A549 (cell line): ENCODE measurements at regions not wholly inside any gene's neighbourhood (a gene's known extent, or its start where the extent isn't known, plus 50 kb on each side); places are given as distances from the start of the nearest gene placed in this dataset.

Experiments
- ATAC-seq, 2 experiments: fragments of 200-7000 bp in 1 of 2; fragments of >200 bp in 1 of 2; cut with Nextera tagmentation in 1 of 2; cut with Tn5 transposase in 1 of 2; 3 replicates each; pipeline versions ENCODE4 v1.8.0 to v1.9.1; 2018 to 2020; ENCODE audit warnings: mild to moderate bottlenecking in 1 of 2, moderate library complexity in 1 of 2
- CTCF ChIA-PET: fragments of 300-600 bp; sonication (Branson Sonifier 250); formaldehyde crosslinking; extraction: SDS; loops from one replicate; lab custom pipeline; 2021; ENCODE audit warnings: antibody characterized with exemption, inconsistent platforms; lab: Yijun Ruan, JAX
- POLR2A ChIA-PET: fragments of 350-600 bp; formaldehyde crosslinking; extraction: SDS; loops from one replicate; lab custom pipeline; 2021; ENCODE audit warnings: antibody characterized with exemption, inconsistent platforms; lab: Yijun Ruan, JAX
- DNase-seq, 2 experiments: peaks; one replicate each; pipeline versions ENCODE4 v3.0.0 to v3.0.0-alpha.2; 2011 to 2016; ENCODE audit warnings: low read depth in 1 of 2, low spot score in 1 of 2
- FAIRE-seq: peaks from 2 replicates; lab custom pipeline; 2011; peaks lifted over from hg19 to GRCh38; lab: Jason Lieb, UNC
- H3K27ac ChIP-seq, 2 experiments: fragments of >200 bp; sonication (Bioruptor Twin); formaldehyde crosslinking; 3 replicates each; pipeline ENCODE4 v1.5.1; 2016 to 2017
- H3K4me1 ChIP-seq: fragments of >200 bp; sonication (Bioruptor Twin); formaldehyde crosslinking; 3 replicates; pipeline ENCODE4 v1.6.1; 2016
- H3K4me2 ChIP-seq: fragments of >200 bp; sonication (Bioruptor Twin); formaldehyde crosslinking; 3 replicates; pipeline ENCODE4 v1.6.1; 2016
- H3K4me3 ChIP-seq: fragments of >200 bp; sonication (Bioruptor Twin); formaldehyde crosslinking; 3 replicates; pipeline ENCODE4 v1.5.1; 2016
- H3K9me3 ChIP-seq: fragments of >200 bp; sonication (Bioruptor Twin); formaldehyde crosslinking; 3 replicates; pipeline ENCODE4 v1.6.1; 2016
- CBX8 ChIP-seq: fragments of 200-600 bp; sonication (generic); IDR thresholded peaks from 2 replicates; pipeline ENCODE4 v1.6.1; 2016
- EHF ChIP-seq: fragments of 250-450 bp; sonication (Bioruptor Pico); IDR thresholded peaks from 2 replicates; pipeline ENCODE4 v1.5.0; 2020; ENCODE audit warnings: mild to moderate bottlenecking
- EHMT2 ChIP-seq: fragments of 200-600 bp; sonication (generic); IDR thresholded peaks from 2 replicates; pipeline ENCODE4 v1.6.1; 2016; ENCODE audit warnings: antibody characterized with exemption, low read depth, mild to moderate bottlenecking, moderate library complexity
- ELK1 ChIP-seq: fragments of 150-350 bp; IDR thresholded peaks from 2 replicates; pipeline ENCODE4 v1.6.1; 2014; ENCODE audit warnings: low read depth, mild to moderate bottlenecking, low read length
- ESRRA ChIP-seq: fragments of 150-350 bp; IDR thresholded peaks from 2 replicates; pipeline ENCODE4 v1.6.1; 2014; ENCODE audit warnings: mild to moderate bottlenecking, low read length, borderline replicate concordance
- FOSB ChIP-seq: fragments of 250-450 bp; sonication (Bioruptor Pico); IDR thresholded peaks from 2 replicates; pipeline ENCODE4 v1.5.0; 2020; ENCODE audit warnings: mild to moderate bottlenecking, moderate library complexity
- FOXS1 ChIP-seq: fragments of 250-450 bp; sonication (Bioruptor Pico); IDR thresholded peaks from 2 replicates; pipeline ENCODE4 v1.5.0; 2020; ENCODE audit warnings: mild to moderate bottlenecking, moderate library complexity
- HDAC2 ChIP-seq: fragments of 200-600 bp; sonication (generic); IDR thresholded peaks from 2 replicates; pipeline ENCODE4 v1.6.1; 2016
- HEYL ChIP-seq: fragments of 250-450 bp; sonication (Bioruptor Pico); IDR thresholded peaks from 2 replicates; pipeline ENCODE4 v1.8.0; 2021; ENCODE audit warnings: mild to moderate bottlenecking, moderate library complexity
- HOXB13 ChIP-seq: fragments of 250-450 bp; sonication (Bioruptor Pico); IDR thresholded peaks from 2 replicates; pipeline ENCODE4 v1.5.0; 2020; ENCODE audit warnings: low read depth, mild to moderate bottlenecking, moderate library complexity
- JUN ChIP-seq, 2 experiments: fragments of >200 bp; sonication (Bioruptor Twin); formaldehyde crosslinking; IDR thresholded peaks; 2 replicates in 1 of 2; 3 replicates in 1 of 2; pipeline ENCODE4 v1.6.1; 2016 to 2017
- KDM1A ChIP-seq: fragments of 200-600 bp; sonication (generic); IDR thresholded peaks from 2 replicates; pipeline ENCODE4 v1.6.1; 2016; ENCODE audit warnings: low read depth, mild to moderate bottlenecking
- KDM5A ChIP-seq: fragments of 200-600 bp; sonication (generic); IDR thresholded peaks from 2 replicates; pipeline ENCODE4 v1.6.1; 2016; ENCODE audit warnings: antibody characterized with exemption, mild to moderate bottlenecking
- MYC ChIP-seq: IDR thresholded peaks from 2 replicates; pipeline ENCODE4 v1.6.1; 2012; ENCODE audit warnings: mild to moderate bottlenecking, inconsistent platforms, low read length, improper control_type of control experiment, borderline replicate concordance
- NFE2L2 ChIP-seq: fragments of 150-350 bp; conservative IDR thresholded peaks from 2 replicates; pipeline ENCODE4 v1.6.1; 2014; ENCODE audit warnings: low read length
- NPAS2 ChIP-seq: fragments of 250-450 bp; sonication (Bioruptor Pico); IDR thresholded peaks from 2 replicates; pipeline ENCODE4 v1.8.0; 2022; ENCODE audit warnings: mild to moderate bottlenecking, moderate library complexity, borderline replicate concordance
- PBX3 ChIP-seq: IDR thresholded peaks from 2 replicates; pipeline ENCODE4 v1.6.1; 2012
- PHF8 ChIP-seq: fragments of 200-600 bp; sonication (generic); IDR thresholded peaks from 2 replicates; pipeline ENCODE4 v1.6.1; 2016; ENCODE audit warnings: low read depth, mild to moderate bottlenecking, antibody characterized with exemption, moderate library complexity, borderline replicate concordance
- POLR2A ChIP-seq: IDR thresholded peaks from 2 replicates; pipeline ENCODE4 v1.6.1; 2012; ENCODE audit warnings: mild to moderate bottlenecking, low read length
- POLR2AphosphoS2 ChIP-seq: conservative IDR thresholded peaks from 2 replicates; pipeline ENCODE4 v1.6.1; 2012; ENCODE audit warnings: low read length, improper control_type of control experiment, inconsistent platforms
- RAD21 ChIP-seq, 2 experiments: fragments of >200 bp in 1 of 2; sonication (Bioruptor Twin) in 1 of 2; formaldehyde crosslinking in 1 of 2; IDR thresholded peaks in 1 of 2; conservative IDR thresholded peaks in 1 of 2; 2 replicates in 1 of 2; 3 replicates in 1 of 2; pipeline ENCODE4 v1.6.1; 2012 to 2018; ENCODE audit warnings: inconsistent platforms in 1 of 2
- RARB ChIP-seq: fragments of 250-450 bp; sonication (Bioruptor Pico); IDR thresholded peaks from 2 replicates; pipeline ENCODE4 v1.8.0; 2021; ENCODE audit warnings: mild to moderate bottlenecking, moderate library complexity
- RCOR1 ChIP-seq: fragments of 150-350 bp; IDR thresholded peaks from 2 replicates; pipeline ENCODE4 v1.6.1; 2014; ENCODE audit warnings: antibody characterized with exemption, low read length, low read depth
- RFX5 ChIP-seq: fragments of 450-650 bp; IDR thresholded peaks from 2 replicates; pipeline ENCODE4 v1.7.1; 2014; ENCODE audit warnings: antibody characterized with exemption, mild to moderate bottlenecking, moderate library complexity
- RNF2 ChIP-seq: fragments of 200-600 bp; sonication (generic); IDR thresholded peaks from 2 replicates; pipeline ENCODE4 v1.6.1; 2016; ENCODE audit warnings: low read depth, mild to moderate bottlenecking, antibody characterized with exemption, moderate library complexity, borderline replicate concordance
- SREBF2 ChIP-seq: fragments of 450-650 bp; IDR thresholded peaks from 2 replicates; pipeline ENCODE4 v1.6.1; 2014; ENCODE audit warnings: mild to moderate bottlenecking, moderate library complexity
- WGBS: methylation state at CpG from one replicate; pipeline ENCODE4 v1.1.6; 2017; ENCODE audit errors: missing lambda C conversion rate; 5-methylcytosine and 5-hydroxymethylcytosine counted together

DNA sequence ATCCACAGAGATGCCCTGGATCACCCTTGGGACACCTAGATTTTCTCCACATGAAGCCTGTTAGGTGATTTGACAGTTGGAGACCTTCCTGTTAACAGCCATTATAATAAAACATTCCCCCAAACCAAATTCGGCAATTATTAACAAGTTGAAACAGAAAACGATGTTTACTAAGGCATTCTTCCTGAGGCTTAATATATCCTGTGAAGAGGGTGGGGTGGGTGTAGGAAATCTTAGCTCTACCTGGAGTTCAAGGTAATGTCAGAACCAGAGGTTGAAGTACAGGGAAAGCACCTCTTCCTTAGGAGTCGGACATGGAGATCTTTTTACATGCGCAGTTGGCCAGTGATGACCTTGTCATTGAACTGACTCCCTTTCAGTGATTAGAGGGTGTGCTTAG lies 143.0 kb downstream of the FGF9 start:
- FAIRE-seq = no peak
- ATAC-seq = no peak
- no peak overlapping the region for H3K4me2 ChIP-seq
- 2% methylated on average over 4 of the region's 4 CpGs for WGBS
- CTCF ChIA-PET = no interaction called here
- H3K9me3 ChIP-seq = no peaks in the 10 kb centered on the region
- no peaks in the 10 kb centered on the region for H3K4me1 ChIP-seq
- no peak for DNase-seq
- no peak overlapping the region for H3K4me3 ChIP-seq
- no peak for TF ChIP-seq HEYL (CRISPR knock-in tag)
- no peak for TF ChIP-seq PHF8
- no peak for TF ChIP-seq POLR2AphosphoS2
- no peak for TF ChIP-seq SREBF2
- TF ChIP-seq FOSB (CRISPR knock-in tag) = no peak
- TF ChIP-seq RARB = no peak
- no peak for TF ChIP-seq EHMT2
- TF ChIP-seq KDM5A = no peak
- TF ChIP-seq CBX8 = no peak
- TF ChIP-seq HDAC2 = no peak
- TF ChIP-seq ESRRA = no peak
- TF ChIP-seq POLR2A = no peak
- TF ChIP-seq FOXS1 (CRISPR knock-in tag) = no peak
- no peak for TF ChIP-seq NPAS2
- TF ChIP-seq RAD21 (conservative IDR thresholded peaks at IDR 0.05 in 1 of 2, IDR thresholded peaks at IDR 0.05 in 1 of 2) = no peak
- no peak for TF ChIP-seq MYC
- TF ChIP-seq RCOR1 = no peak
- no peak for TF ChIP-seq PBX3
- no peak for TF ChIP-seq HOXB13 (CRISPR knock-in tag)
- TF ChIP-seq, all 56 proteins: peak for 0
- H3K27ac ChIP-seq = no peak overlapping the region
- POLR2A ChIA-PET = no interaction called here

GRCh38 chr13:21814604-21815003 lies 143.7 kb downstream of the FGF9 start:
- Histone ChIP-seq H3K9me3 (no peaks in the 10 kb centered on the region), H3K27ac (no peak overlapping the region), H3K4me2 (no peak overlapping the region)
- DNase-seq = no peak
- TF ChIP-seq RNF2 (no peak), EHF (CRISPR knock-in tag) (no peak)
- TF ChIP-seq, all 56 proteins: peak for 0
- ATAC-seq = no peak
- 35% methylated on average over 7 of the region's 7 CpGs for WGBS
- no peak for FAIRE-seq
- CTCF ChIA-PET = no interaction called here
- POLR2A ChIA-PET = no interaction called here
- Histone ChIP-seq H3K4me1 (no peaks in the 10 kb centered on the region), H3K4me3 (no peak overlapping the region)

DNA sequence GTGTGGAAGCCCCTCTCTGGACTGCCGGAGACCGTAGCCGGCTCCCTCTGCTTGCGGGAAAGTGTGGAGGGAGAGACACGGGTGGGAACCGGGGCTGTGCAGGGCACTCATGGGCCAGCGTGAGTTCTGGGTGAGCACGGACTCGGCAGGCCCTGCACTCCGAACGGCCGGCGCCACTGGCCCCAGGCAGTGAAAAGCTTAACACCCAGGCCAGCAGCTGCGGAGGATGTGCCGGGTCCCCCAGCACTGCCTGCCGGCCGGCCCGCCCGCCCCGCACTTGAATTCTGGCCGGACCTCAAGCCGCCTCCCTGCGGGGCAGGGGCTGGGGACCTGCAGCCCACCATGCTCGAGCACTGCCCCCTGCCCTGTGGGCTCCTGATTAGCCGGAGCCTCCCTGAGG lies 147.0 kb downstream of the FGF9 start:
- TF ChIP-seq JUN (IDR thresholded peaks at IDR 0.05) = no peak
- H3K9me3 ChIP-seq = no peaks in the 10 kb centered on the region
- no peak for FAIRE-seq
- no peaks in the 10 kb centered on the region for H3K4me1 ChIP-seq
- no peak overlapping the region for H3K27ac ChIP-seq
- no peak overlapping the region for H3K4me3 ChIP-seq
- ChIA-PET CTCF (no interaction called here), POLR2A (no interaction called here)
- WGBS = 84% methylated on average over 5 of the region's 25 CpGs
- no peak for DNase-seq
- no peak overlapping the region for H3K4me2 ChIP-seq
- ATAC-seq = no peak

DNA sequence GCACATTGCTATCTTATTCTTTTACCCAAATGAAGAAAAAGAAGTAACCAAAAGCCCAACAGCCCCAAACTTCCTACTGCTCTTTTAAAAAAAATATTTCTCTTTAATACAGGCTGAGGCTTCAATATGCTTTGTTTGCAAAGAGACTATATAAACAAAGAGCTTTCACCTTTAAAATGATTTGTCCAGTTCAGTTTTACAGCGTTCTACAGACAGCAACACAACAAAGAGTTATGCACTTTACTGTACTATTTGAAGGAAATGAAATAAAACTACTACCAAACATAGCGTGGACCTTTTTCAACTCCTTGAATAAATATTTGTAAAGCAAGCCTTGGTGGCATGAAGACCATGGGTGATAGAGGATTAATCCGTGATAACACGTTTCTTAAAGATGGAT lies 151.2 kb downstream of the FGF9 start:
- FAIRE-seq (no peak), DNase-seq (no peak), ATAC-seq (no peak)
- Histone ChIP-seq H3K9me3 (no peaks in the 10 kb centered on the region), H3K27ac (no peak overlapping the region), H3K4me1 (no peaks in the 10 kb centered on the region), H3K4me3 (no peak overlapping the region), H3K4me2 (no peak overlapping the region)
- TF ChIP-seq HEYL (CRISPR knock-in tag) (no peak), EHF (CRISPR knock-in tag) (no peak), KDM1A (no peak), NFE2L2 (no peak), RFX5 (no peak), RCOR1 (no peak), ELK1 (no peak), FOSB (CRISPR knock-in tag) (no peak), NPAS2 (no peak)
- 4% methylated on average over 4 of the region's 4 CpGs for WGBS
- ChIA-PET POLR2A (no interaction called here), CTCF (no interaction called here)
